A549 (cell line): ENCODE measurements at regions not wholly inside any gene's neighbourhood (a gene's known extent, or its start where the extent isn't known, plus 50 kb on each side); places are given as distances from the start of the nearest gene placed in this dataset.

ENCODE experiments used
- CEBPB ChIP-seq, 2 experiments: fragments of >200 bp in 1 of 2; sonication (Bioruptor Twin) in 1 of 2; formaldehyde crosslinking in 1 of 2; IDR thresholded peaks; 2 replicates each; pipeline ENCODE4 v1.6.1; 2012 to 2016
- ESRRA ChIP-seq: fragments of 150-350 bp; IDR thresholded peaks from 2 replicates; pipeline ENCODE4 v1.6.1; 2014; ENCODE audit warnings: mild to moderate bottlenecking, low read length, borderline replicate concordance
- HDAC2 ChIP-seq: fragments of 200-600 bp; sonication (generic); IDR thresholded peaks from 2 replicates; pipeline ENCODE4 v1.6.1; 2016
- MYC ChIP-seq: IDR thresholded peaks from 2 replicates; pipeline ENCODE4 v1.6.1; 2012; ENCODE audit warnings: mild to moderate bottlenecking, inconsistent platforms, low read length, improper control_type of control experiment, borderline replicate concordance
- POLR2A ChIP-seq: IDR thresholded peaks from 2 replicates; pipeline ENCODE4 v1.6.1; 2012; ENCODE audit warnings: mild to moderate bottlenecking, low read length
- TF ChIP-seq, protein P1 (sequence below): fragments of >200 bp; sonication (Bioruptor Twin); formaldehyde crosslinking; IDR thresholded peaks from 3 replicates; pipeline ENCODE4 v1.5.1; 2016
- TF ChIP-seq, protein P2 (sequence below): fragments of 200-600 bp; sonication (generic); IDR thresholded peaks from 2 replicates; pipeline ENCODE4 v1.6.1; 2016; ENCODE audit warnings: antibody characterized with exemption, mild to moderate bottlenecking, moderate library complexity

DNA sequence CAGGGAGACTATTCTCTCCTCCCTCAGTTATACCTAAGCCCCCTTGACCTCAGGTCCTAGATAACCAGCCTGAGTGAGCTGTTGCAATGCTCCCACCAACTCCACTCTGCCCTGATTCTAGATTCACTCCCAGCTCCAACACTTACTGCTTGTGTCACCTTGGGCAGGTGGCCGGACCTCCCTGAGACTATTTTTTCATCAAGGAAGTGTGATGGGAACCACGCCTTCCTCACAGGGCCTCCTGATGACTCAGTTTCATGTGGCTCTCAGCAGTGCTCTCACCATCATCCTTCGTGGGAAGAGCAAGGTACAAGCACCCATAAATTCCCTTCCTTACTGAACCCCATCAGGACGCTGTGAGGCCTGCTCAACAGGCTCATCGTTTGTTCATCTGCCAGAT, 925.8 kb upstream of the ZNF722 start:
- TF ChIP-seq, protein P1, sequence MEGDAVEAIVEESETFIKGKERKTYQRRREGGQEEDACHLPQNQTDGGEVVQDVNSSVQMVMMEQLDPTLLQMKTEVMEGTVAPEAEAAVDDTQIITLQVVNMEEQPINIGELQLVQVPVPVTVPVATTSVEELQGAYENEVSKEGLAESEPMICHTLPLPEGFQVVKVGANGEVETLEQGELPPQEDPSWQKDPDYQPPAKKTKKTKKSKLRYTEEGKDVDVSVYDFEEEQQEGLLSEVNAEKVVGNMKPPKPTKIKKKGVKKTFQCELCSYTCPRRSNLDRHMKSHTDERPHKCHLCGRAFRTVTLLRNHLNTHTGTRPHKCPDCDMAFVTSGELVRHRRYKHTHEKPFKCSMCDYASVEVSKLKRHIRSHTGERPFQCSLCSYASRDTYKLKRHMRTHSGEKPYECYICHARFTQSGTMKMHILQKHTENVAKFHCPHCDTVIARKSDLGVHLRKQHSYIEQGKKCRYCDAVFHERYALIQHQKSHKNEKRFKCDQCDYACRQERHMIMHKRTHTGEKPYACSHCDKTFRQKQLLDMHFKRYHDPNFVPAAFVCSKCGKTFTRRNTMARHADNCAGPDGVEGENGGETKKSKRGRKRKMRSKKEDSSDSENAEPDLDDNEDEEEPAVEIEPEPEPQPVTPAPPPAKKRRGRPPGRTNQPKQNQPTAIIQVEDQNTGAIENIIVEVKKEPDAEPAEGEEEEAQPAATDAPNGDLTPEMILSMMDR: no peak
- TF ChIP-seq CEBPB (IDR thresholded peaks at IDR 0.05) (no peak), ESRRA (no peak), POLR2A (no peak), HDAC2 (no peak), MYC (no peak)
- TF ChIP-seq, protein P2, sequence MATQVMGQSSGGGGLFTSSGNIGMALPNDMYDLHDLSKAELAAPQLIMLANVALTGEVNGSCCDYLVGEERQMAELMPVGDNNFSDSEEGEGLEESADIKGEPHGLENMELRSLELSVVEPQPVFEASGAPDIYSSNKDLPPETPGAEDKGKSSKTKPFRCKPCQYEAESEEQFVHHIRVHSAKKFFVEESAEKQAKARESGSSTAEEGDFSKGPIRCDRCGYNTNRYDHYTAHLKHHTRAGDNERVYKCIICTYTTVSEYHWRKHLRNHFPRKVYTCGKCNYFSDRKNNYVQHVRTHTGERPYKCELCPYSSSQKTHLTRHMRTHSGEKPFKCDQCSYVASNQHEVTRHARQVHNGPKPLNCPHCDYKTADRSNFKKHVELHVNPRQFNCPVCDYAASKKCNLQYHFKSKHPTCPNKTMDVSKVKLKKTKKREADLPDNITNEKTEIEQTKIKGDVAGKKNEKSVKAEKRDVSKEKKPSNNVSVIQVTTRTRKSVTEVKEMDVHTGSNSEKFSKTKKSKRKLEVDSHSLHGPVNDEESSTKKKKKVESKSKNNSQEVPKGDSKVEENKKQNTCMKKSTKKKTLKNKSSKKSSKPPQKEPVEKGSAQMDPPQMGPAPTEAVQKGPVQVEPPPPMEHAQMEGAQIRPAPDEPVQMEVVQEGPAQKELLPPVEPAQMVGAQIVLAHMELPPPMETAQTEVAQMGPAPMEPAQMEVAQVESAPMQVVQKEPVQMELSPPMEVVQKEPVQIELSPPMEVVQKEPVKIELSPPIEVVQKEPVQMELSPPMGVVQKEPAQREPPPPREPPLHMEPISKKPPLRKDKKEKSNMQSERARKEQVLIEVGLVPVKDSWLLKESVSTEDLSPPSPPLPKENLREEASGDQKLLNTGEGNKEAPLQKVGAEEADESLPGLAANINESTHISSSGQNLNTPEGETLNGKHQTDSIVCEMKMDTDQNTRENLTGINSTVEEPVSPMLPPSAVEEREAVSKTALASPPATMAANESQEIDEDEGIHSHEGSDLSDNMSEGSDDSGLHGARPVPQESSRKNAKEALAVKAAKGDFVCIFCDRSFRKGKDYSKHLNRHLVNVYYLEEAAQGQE: no peak
